ENCODE measurements at regions not wholly inside any gene's neighbourhood (a gene's known extent, or its start where the extent isn't known, plus 50 kb on each side); places are given as distances from the start of the nearest gene placed in this dataset.
"Not testable (repeated sequence)": the region's sequence is repeated elsewhere in the genome, so short reads cannot be mapped to it uniquely, and the experiment has no call there.

DNA sequence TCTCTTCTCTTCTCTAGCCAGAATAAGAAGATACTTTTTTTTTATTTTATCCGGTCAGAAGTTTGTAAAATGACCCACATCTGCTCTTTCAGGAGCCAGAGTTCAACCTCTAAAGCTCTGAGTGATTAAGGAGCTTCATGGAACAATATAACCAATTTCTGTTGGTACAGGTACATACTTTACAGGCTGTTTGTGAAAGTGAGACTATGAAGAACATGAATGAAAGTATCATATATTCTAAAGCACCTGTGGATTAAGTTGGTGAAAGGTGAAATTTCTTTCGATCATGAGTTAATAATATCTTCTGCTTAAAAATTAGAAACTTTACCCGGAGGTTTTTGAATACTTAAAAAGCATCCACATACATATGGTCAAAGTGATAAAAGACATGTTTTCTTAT, 65.2 kb downstream of the DMRT2 start:
- DNase-seq (ENCODE audit: low spot score) = no peak

DNA sequence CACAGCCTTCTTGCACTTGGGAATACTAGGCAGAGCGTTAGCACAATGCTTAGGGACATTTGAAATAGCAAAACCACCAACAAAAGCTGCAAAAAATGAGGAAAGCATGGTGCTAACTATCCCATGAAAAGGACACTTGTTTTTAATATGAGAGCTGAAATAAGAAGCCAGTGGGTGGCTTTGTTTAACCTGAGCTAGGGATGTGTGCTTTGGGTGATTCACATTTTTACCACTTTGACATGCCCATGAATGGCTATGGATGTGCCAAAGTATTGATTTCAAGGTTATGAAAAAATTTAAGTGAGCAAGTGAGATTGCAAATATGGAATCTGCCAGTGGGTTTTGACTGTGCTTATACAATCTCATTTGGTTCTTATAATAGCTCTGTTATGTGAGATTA, 67.3 kb downstream of the DMRT2 start:
- no peak for DNase-seq (ENCODE audit: low spot score)

DNA sequence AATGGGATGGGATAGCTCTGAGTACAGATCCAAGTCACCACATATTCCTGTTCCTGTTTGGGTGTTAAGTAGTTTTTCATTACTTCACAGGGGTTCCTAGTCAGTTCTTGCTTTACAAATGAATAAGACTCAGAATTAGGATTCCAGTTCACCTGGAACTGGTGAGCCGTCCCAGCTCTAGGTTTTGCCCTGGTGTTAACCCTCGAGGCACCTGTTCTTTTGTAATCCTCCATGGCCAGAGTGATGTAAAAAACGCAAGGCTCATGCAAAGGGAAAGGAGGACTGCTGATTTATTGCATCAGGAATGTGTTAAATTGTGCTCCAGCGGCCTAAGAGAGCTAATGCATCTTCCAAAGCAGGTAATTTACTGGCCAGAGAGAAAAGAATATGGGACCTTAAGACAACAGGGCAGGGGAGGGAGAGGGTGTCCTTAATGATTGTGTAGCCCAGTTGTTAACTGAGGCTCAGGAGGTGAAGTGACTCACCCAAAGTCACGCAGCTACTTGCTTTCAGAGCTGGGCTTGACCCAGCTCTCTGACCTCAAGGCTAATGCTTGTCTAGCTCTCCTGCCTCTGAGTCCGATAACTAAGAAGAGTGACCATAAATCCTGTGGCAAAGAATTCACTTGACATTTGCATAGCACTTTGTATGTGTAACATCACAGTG, 70.5 kb downstream of the DMRT2 start:
- no peak for DNase-seq (ENCODE audit: low spot score)

GRCh38 chr9:1125741-1126140, 75.6 kb downstream of the DMRT2 start:
- no peak for DNase-seq (ENCODE audit: low spot score)

DNA sequence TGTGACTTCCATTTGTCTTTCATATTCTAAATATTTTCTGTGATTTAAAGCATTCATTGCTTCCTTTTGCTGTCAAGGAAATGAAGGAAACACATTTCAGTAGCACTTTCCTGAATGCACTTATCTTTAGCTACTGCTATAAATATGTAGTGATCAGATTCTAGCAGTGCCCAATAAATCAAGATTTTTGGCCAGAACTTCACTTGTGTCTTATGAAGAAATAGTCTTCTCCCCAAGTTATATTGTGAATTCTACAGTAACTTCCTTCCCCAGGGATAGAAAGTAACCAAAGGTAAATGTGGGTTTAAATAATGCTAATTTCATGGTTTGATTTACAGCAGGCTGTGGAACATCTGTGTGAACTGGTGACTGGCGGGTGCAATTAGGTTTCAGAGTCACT, 77.9 kb downstream of the DMRT2 start:
- DNase-seq (ENCODE audit: low spot score) = no peak

GRCh38 chr9:1129382-1129781, 79.2 kb downstream of the DMRT2 start:
- DNase-seq (ENCODE audit: low spot score) = no peak

DNA sequence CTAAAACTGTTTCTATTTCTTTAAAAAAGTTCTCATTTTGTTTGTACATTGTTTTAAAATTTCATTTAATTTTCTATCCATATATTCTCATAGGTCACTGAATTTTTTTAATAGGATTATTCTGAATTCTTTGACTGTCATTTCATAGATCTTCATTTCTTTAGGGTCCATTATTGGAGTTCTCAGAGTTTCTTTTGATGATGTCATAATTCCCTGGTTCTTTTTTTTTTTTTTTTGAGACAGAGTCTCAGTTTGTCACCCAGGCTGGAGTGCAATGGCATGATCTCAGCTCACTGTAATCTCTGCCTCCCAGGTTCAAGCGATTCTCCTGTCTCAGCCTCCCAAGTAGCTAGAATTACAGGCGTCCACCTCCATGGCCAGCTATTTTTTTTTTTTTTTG, 89.9 kb downstream of the DMRT2 start:
- DNase-seq (ENCODE audit: low spot score) = no peak

- DNase-seq (ENCODE audit: low spot score) = no peak
Observed at GRCh38 chr9:1151691-1152090, 101.5 kb downstream of the DMRT2 start.

DNA sequence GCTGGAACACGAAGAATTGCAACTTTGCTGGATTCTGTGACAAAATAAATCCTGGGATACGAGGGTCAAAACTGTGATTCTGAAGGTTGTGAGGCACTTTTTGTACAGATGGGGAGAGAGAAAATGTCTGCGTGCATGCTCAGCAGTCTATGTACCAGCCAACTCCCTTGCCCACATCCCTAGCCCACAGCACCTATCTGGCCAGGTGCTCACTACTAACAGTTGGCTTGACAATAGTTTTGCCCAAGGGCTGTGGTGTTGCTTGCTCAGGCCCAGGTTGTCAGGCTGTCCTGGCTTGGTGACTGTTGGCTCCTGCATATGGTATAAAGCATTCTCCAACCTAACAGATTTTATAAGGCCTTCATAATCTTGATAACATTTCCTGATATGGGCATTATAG, 102.0 kb downstream of the DMRT2 start:
- no peak for DNase-seq (ENCODE audit: low spot score)

- DNase-seq (ENCODE audit: low spot score) = no peak
Observed at GRCh38 chr9:1154739-1155138, 104.6 kb downstream of the DMRT2 start.

DNA sequence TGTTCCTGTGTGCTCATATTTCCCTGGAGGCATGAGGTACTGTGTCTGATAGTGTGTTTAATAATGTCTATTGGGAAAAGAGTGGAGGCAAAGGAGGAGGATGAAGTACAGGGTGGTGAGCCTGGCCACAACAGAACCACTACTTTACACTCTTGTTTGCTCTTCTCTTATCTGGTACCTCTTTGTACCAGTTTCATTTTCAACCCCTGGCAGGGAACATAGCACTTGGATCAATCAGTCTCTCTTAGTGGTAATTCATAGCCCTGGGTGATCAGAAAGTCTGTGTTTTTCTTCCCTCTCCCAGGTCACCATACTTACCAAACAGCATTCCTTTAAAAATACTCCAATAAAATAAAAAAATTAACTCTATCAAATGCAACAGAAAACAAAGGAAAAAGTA, 105.4 kb downstream of the DMRT2 start:
- DNase-seq (ENCODE audit: low spot score) = no peak

- no peak for DNase-seq (ENCODE audit: low spot score)
Observed at GRCh38 chr9:1156794-1157550, 106.8 kb downstream of the DMRT2 start.

GRCh38 chr9:1157836-1158235, 107.7 kb downstream of the DMRT2 start:
- no peak for DNase-seq (ENCODE audit: low spot score)

GRCh38 chr9:1170918-1171317, 120.8 kb downstream of the DMRT2 start:
- DNase-seq (ENCODE audit: low spot score) = no peak

- no peak for DNase-seq (ENCODE audit: low spot score)
Observed at GRCh38 chr9:1171546-1171945, 121.4 kb downstream of the DMRT2 start.

DNA sequence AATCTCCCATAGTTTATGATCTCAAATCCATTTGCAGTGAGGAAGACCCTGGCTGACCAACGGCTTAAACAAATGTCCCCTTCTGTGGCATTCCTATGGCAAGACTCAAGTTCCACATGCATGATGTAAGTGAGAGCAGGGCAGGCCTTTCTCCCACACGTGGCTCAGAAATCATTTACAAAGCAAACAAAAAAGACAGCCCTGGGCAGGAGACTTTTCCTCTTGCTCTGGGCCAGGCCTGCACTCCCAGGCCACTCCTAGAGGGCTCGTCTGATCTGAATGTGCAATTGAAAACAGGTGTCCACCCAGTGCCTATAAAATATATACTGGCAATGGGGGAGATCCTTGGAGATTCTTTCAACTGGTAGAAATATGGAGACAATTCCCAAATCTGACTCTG, 123.1 kb downstream of the DMRT2 start:
- DNase-seq (ENCODE audit: low spot score) = no peak

DNA sequence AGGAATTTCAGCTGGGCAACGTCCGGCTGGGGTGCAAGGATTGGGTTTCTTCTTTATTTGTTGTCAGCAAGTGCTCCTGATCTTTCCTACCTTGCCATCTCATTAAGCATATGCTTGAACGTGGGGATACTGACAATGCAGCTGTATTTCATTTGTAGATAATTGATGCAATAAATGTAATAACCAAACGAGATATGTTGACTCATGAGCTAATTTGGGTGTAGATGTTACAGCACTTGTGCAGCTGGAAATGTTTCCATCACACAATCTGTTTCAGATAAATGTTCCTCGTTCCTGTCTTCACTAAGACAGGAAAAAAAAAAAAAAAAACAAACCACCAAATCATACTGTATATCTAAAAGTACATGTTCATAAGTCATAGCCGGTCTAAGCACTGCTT, 123.8 kb downstream of the DMRT2 start:
- DNase-seq (ENCODE audit: low spot score) = no peak

GRCh38 chr9:1179366-1179765, 129.2 kb downstream of the DMRT2 start:
- DNase-seq (ENCODE audit: low spot score) = no peak

GRCh38 chr9:1184146-1184545, 134.0 kb downstream of the DMRT2 start:
- no peak for DNase-seq (ENCODE audit: low spot score)

DNA sequence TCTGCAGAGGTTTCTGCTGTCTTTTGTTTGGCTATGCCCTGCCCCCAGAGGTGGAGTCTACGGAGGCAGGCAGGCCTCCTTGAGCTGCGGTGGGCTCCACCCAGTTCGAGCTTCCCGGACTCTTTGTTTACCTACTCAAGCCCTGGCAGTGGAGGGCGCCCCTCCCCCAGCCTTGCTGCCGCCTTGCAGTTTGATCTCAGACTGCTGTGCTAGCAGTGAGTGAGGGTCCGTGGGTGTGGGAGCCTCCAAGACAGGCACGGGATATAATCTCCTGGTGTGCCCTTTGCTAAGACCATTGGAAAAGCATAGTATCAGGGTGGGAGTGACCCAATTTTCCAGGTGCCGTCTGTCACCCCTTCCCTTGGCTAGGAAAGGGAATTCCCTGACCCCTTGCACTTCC, 137.0 kb downstream of the DMRT2 start:
- not testable (repeated sequence) for DNase-seq (ENCODE audit: low spot score)

GRCh38 chr9:1195636-1196035, 145.5 kb downstream of the DMRT2 start:
- DNase-seq (ENCODE audit: low spot score) = not testable (repeated sequence)

DNA sequence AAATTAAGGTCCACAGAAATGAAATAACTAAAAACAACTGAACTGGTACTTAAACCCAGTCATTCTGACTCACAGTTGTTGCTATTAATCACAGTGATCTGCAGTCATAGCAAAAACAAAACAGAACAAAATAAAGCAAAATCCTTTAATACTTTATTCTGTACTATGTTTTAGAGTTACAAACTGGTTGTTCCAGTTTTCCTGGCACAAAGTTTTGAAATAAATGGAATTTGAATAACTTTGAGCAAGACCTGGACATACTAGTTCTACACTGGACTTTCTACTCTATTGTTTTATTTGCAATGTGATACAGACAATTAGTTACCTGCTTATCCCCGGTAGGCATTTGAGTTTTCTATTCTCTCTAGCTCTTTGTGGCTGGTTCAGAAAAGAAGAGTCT, 147.9 kb downstream of the DMRT2 start:
- DNase-seq (ENCODE audit: low spot score) = no peak

GRCh38 chr9:1200847-1201251, 150.7 kb downstream of the DMRT2 start:
- no peak for DNase-seq (ENCODE audit: low spot score)

DNA sequence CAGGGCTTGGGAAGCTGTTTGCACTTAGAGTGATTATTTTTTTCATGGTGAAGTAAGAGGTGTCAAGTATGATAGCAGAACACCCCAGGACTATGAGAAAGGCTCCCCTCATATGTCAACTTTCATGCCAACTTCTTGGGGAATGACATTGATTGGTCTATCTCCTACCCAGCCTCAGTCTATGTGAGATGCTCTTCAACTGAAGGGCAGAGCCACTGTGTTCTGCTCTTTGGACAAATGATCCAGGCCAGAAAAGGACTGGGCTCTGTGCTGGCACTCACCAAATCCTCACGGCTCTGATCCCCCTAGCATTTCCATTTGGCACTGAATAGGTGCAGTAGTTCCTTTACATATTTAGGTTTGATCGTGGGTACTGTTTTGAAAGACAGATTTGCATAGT, 151.1 kb downstream of the DMRT2 start:
- no peak for DNase-seq (ENCODE audit: low spot score)

All from putamen (tissue), 1 donor.